Testis (tissue), 2 donors: ENCODE measurements at regions not wholly inside any gene's neighbourhood (a gene's known extent, or its start where the extent isn't known, plus 50 kb on each side); places are given as distances from the start of the nearest gene placed in this dataset.

ENCODE experiments used
- DNase-seq: peaks from one replicate; pipeline ENCODE4 v3.0.0-alpha.2; 2019
- H3K27ac ChIP-seq, 2 donors: fragments of 200-600 bp; sonication (generic); one replicate each; pipeline ENCODE4 v1.5.1; 2019
- H3K27me3 ChIP-seq: fragments of 200-600 bp; sonication (generic); one replicate; pipeline ENCODE4 v1.5.1; 2019
- H3K36me3 ChIP-seq: fragments of 200-600 bp; sonication (generic); one replicate; pipeline ENCODE4 v1.5.1; 2017; ENCODE audit warnings: low read depth; ENCODE audit errors: missing control alignments
- H3K4me1 ChIP-seq: fragments of 200-600 bp; sonication (generic); one replicate; pipeline ENCODE4 v1.5.1; 2019
- H3K4me3 ChIP-seq, 2 donors: fragments of 200-600 bp; sonication (generic); one replicate each; pipeline ENCODE4 v1.5.1; 2017 to 2019
- H3K9me3 ChIP-seq: fragments of 200-600 bp; sonication (generic); one replicate; pipeline ENCODE4 v1.5.1; 2017
- POLR2A ChIP-seq: fragments of 450-650 bp; IDR thresholded peaks from one replicate; pipeline ENCODE4 v1.6.1; 2017; ENCODE audit warnings: antibody characterized with exemption, mild to moderate bottlenecking, moderate library complexity
- WGBS, 2 donors: methylation state at CpG; one replicate each; pipeline ENCODE4 v1.1.5; 2018; 5-methylcytosine and 5-hydroxymethylcytosine counted together
- intact Hi-C: fragments of 100-400 bp; cut with DNase I; formaldehyde crosslinking; loops from one replicate; pipeline ENCODE4 v1.15.1; 2023; ENCODE audit warnings: low total_unique reads
- TF ChIP-seq, protein P1 (sequence below), 3 experiments: fragments of 450-650 bp in 2 of 3; fragments of 200-600 bp in 1 of 3; sonication (generic) in 1 of 3; IDR thresholded peaks; one replicate each; pipeline ENCODE4 v1.5.1; 2016 to 2019; ENCODE audit warnings: antibody characterized with exemption in 3 of 3, mild to moderate bottlenecking in 2 of 3, moderate library complexity in 1 of 3

- Histone ChIP-seq H3K27me3 (no peaks in the 10 kb centered on the region), H3K27ac (no peak overlapping the region), H3K4me3 (no peak overlapping the region), H3K36me3 (no peaks in the 10 kb centered on the region), H3K9me3 (no peaks in the 10 kb centered on the region), H3K4me1 (peaks cover 12% of the 10 kb centered on the region)
- intact Hi-C loops: no loop called here
- TF ChIP-seq, protein P1, sequence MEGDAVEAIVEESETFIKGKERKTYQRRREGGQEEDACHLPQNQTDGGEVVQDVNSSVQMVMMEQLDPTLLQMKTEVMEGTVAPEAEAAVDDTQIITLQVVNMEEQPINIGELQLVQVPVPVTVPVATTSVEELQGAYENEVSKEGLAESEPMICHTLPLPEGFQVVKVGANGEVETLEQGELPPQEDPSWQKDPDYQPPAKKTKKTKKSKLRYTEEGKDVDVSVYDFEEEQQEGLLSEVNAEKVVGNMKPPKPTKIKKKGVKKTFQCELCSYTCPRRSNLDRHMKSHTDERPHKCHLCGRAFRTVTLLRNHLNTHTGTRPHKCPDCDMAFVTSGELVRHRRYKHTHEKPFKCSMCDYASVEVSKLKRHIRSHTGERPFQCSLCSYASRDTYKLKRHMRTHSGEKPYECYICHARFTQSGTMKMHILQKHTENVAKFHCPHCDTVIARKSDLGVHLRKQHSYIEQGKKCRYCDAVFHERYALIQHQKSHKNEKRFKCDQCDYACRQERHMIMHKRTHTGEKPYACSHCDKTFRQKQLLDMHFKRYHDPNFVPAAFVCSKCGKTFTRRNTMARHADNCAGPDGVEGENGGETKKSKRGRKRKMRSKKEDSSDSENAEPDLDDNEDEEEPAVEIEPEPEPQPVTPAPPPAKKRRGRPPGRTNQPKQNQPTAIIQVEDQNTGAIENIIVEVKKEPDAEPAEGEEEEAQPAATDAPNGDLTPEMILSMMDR (IDR thresholded peaks at IDR 0.05): no peak
- no peak for TF ChIP-seq POLR2A
- DNase-seq: no peak
- 85 to 95% methylated on average over 6 of the region's 6 CpGs for WGBS, 2 donors
Observed at GRCh38 chr11:10395166-10395897, 59.7 kb upstream of the AMPD3 start.

DNA sequence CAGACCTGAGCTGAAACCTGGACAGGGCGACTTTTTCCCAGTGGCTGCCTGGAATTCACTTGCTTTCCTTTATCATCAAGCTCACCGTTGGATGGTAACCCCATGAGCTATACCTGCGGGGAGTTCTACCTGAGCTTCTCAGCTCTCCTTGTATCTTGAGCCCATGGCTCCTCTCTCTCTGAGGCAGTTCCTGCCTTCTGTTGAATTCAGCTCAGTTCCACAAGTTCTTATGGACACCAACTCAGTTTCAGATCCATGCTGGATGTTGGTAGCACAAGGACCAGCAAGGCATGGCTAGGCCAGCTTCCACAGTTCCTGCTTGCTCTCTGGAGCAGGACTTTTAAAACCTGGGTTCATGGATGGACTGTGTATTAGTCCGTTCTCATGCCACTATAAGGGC lies 58.3 kb upstream of the AMPD3 start:
- TF ChIP-seq, protein P1 (IDR thresholded peaks at IDR 0.05): no peak
- no peak for TF ChIP-seq POLR2A
- H3K27me3 ChIP-seq: no peaks in the 10 kb centered on the region
- H3K27ac ChIP-seq: no peak overlapping the region
- 94 to 97% methylated on average over 4 of the region's 4 CpGs for WGBS, 2 donors
- peaks cover 16% of the 10 kb centered on the region for H3K4me1 ChIP-seq
- intact Hi-C loops: no loop called here
- H3K4me3 ChIP-seq: no peak overlapping the region
- H3K9me3 ChIP-seq: no peaks in the 10 kb centered on the region
- no peak for DNase-seq
- H3K36me3 ChIP-seq: no peaks in the 10 kb centered on the region

DNA sequence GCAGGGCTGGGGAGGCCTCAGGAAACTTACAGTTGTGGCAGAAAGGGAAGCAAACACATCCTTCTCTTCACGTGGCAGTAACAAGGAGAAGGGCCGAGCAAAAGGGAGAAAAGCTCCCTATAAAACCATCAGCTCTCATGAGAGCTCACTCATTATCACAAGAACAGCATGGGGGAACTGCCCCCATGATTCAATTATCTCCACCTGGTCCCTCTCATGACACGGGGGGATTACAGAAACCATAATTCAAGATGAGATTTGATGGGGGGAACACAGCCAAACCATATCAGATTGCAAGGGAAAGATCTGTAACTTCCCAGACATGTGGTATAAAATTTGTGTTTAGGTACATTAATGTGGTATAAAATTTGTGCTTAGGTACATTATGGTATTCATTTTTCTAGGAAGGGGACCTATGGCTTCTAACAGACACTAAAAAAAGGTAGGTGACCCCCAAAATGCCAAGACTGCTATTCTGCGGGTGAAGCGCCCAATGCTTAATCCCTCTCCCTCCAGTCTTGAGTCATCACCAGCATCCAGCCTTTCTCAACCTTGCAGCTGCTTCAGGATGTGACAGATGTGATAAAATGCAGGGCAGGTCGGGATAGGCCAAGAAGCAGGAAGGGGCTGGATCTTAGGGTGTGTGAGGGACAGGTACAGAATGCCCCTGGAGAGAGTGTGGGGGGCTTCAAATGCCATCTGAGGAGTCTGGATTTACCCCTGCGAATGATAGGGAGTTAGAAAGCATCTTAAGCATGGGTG lies 57.7 kb upstream of the AMPD3 start:
- H3K4me1 ChIP-seq: peaks cover 16% of the 10 kb centered on the region
- 85% methylated on average over 7 of the region's 7 CpGs for WGBS, 2 donors
- DNase-seq: no peak
- no peaks in the 10 kb centered on the region for H3K36me3 ChIP-seq
- TF ChIP-seq, protein P1 (IDR thresholded peaks at IDR 0.05): no peak
- no peak for TF ChIP-seq POLR2A
- no peaks in the 10 kb centered on the region for H3K27me3 ChIP-seq
- no peak overlapping the region for H3K4me3 ChIP-seq
- H3K27ac ChIP-seq: no peak overlapping the region
- no peaks in the 10 kb centered on the region for H3K9me3 ChIP-seq
- intact Hi-C loops: no loop called here

DNA sequence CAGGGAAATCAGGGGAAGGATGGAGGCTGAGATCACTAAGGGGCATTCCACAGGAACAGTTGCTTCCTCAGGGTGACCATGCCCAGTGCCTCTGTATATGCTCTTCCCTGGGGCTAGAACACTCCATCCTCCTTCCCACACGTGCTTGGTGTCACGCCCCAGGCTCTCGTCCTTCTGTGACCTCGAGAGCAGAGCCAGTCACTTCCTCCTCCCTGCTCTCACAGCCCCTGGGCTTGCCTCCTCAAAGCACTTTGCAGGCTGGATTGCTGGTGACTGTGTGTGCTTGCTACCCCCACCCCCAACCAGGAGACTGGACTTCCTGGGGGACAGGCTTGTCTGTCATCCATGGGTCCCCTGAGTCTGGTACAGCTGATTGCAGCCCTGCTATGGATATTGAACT lies 56.5 kb upstream of the AMPD3 start:
- WGBS, 2 donors: 24 to 63% methylated on average over 4 of the region's 4 CpGs
- no peak for DNase-seq
- Histone ChIP-seq H3K4me1 (peaks cover 16% of the 10 kb centered on the region), H3K4me3 (no peak overlapping the region), H3K27me3 (no peaks in the 10 kb centered on the region), H3K36me3 (no peaks in the 10 kb centered on the region), H3K9me3 (no peaks in the 10 kb centered on the region), H3K27ac (no peak overlapping the region)
- intact Hi-C loops: no loop called here
- TF ChIP-seq POLR2A: no peak
- TF ChIP-seq, protein P1 (IDR thresholded peaks at IDR 0.05): no peak
